Right lobe of liver (tissue), 6 donors: ENCODE measurements at regions not wholly inside any gene's neighbourhood (a gene's known extent, or its start where the extent isn't known, plus 50 kb on each side); places are given as distances from the start of the nearest gene placed in this dataset.

ENCODE experiments used
- ATAC-seq, 4 donors: fragments of 200-7000 bp; cut with Tn5 transposase; one replicate each; pipeline ENCODE4 v1.9.1; 2020; ENCODE audit warnings: mild to moderate bottlenecking in 4 of 4, moderate library complexity in 4 of 4
- DNase-seq, 3 donors: peaks; one replicate each; pipeline ENCODE4 v3.0.0-alpha.2; 2020
- H3K27ac ChIP-seq, 3 donors: fragments of 200-600 bp; one replicate each; pipeline ENCODE4 v1.8.0; 2022
- H3K27me3 ChIP-seq, 2 donors: fragments of 200-600 bp; one replicate each; pipeline ENCODE4 v1.8.0; 2022
- H3K36me3 ChIP-seq, 4 donors: fragments of 200-600 bp; sonication (generic) in 1 of 4; one replicate each; pipeline versions ENCODE4 v1.5.1 to v1.8.0; 2017 to 2022; ENCODE audit warnings: control low read depth in 1 of 4
- H3K4me1 ChIP-seq, 4 donors: fragments of 200-600 bp; sonication (generic) in 1 of 4; one replicate each; pipeline versions ENCODE4 v1.5.1 to v1.8.0; 2017 to 2022; ENCODE audit warnings: control low read depth in 1 of 4
- H3K4me3 ChIP-seq, 3 donors: fragments of 200-600 bp; one replicate each; pipeline ENCODE4 v1.8.0; 2022
- H3K9me3 ChIP-seq, 4 donors: fragments of 200-600 bp; sonication (generic) in 1 of 4; one replicate each; pipeline versions ENCODE4 v1.5.1 to v1.8.0; 2017 to 2022; ENCODE audit warnings: control low read depth in 1 of 4
- CTCF ChIP-seq, 4 donors: fragments of 200-600 bp in 3 of 4; fragments of 450-650 bp in 1 of 4; IDR thresholded peaks; one replicate each; pipeline versions ENCODE4 v1.5.1 to v1.8.0; 2016 to 2022; ENCODE audit warnings: antibody characterized with exemption in 4 of 4, mild to moderate bottlenecking in 2 of 4
- POLR2A ChIP-seq: fragments of 450-650 bp; IDR thresholded peaks from one replicate; pipeline ENCODE4 v1.6.1; 2017; ENCODE audit warnings: antibody characterized with exemption, mild to moderate bottlenecking
- WGBS: methylation state at CpG from one replicate; pipeline ENCODE4 v1.1.6; 2018; ENCODE audit warnings: low coverage, low lambda C conversion rate; ENCODE audit not compliant: insufficient coverage; ENCODE audit errors: missing lambda C conversion rate; 5-methylcytosine and 5-hydroxymethylcytosine counted together
- intact Hi-C, 2 donors: fragments of 100-400 bp; cut with DNase I; formaldehyde crosslinking; loops; one replicate each; pipeline versions ENCODE4 v1.11.2 to v1.14.1; 2022
- donor health status: DM: no; HTN: yes; CAD: no.
- donor health status: DM: no; HTN: no; CAD: no.
- donor health status: DM: no; HTN: no; CAD: no.
- donor health status: DM: no; HTN: yes; CAD: no.
- donor health status: DM: no; HTN: yes; CAD: no.

GRCh38 chr10:4457597-4457996 lies 368.4 kb upstream of the AKR1E2 start:
- H3K27ac ChIP-seq = no peak overlapping the region
- no peak overlapping the region for H3K4me3 ChIP-seq
- H3K9me3 ChIP-seq = no peaks in the 10 kb centered on the region
- WGBS = 84% methylated on average over 5 of the region's 14 CpGs
- TF ChIP-seq POLR2A = no peak
- no peak for TF ChIP-seq CTCF (IDR thresholded peaks at IDR 0.05)
- intact Hi-C loops = no loop called here
- no peaks in the 10 kb centered on the region for H3K27me3 ChIP-seq
- H3K4me1 ChIP-seq = no peaks in the 10 kb centered on the region
- H3K36me3 ChIP-seq = no peaks in the 10 kb centered on the region
- ATAC-seq = no peak
- no peak for DNase-seq

- ATAC-seq (no peak), DNase-seq (no peak)
- TF ChIP-seq POLR2A (no peak), CTCF (IDR thresholded peaks at IDR 0.05) (no peak)
- Histone ChIP-seq H3K36me3 (no peaks in the 10 kb centered on the region), H3K27me3 (no peaks in the 10 kb centered on the region), H3K9me3 (no peaks in the 10 kb centered on the region), H3K4me1 (no peaks in the 10 kb centered on the region), H3K27ac (no peak overlapping the region), H3K4me3 (no peak overlapping the region)
- WGBS = 35% methylated on average over 1 of the region's 1 CpG
- intact Hi-C loops = no loop called here
Measured at GRCh38 chr10:4456776-4457175, 369.2 kb upstream of the AKR1E2 start.

GRCh38 chr10:4456279-4456678 lies 369.7 kb upstream of the AKR1E2 start:
- H3K27ac ChIP-seq = no peak overlapping the region
- no peaks in the 10 kb centered on the region for H3K4me1 ChIP-seq
- TF ChIP-seq CTCF (IDR thresholded peaks at IDR 0.05) = no peak
- no peak for TF ChIP-seq POLR2A
- H3K36me3 ChIP-seq = no peaks in the 10 kb centered on the region
- DNase-seq = no peak
- intact Hi-C loops = no loop called here
- H3K9me3 ChIP-seq = no peaks in the 10 kb centered on the region
- no peak for ATAC-seq
- H3K27me3 ChIP-seq = no peaks in the 10 kb centered on the region
- 63% methylated on average over 3 of the region's 3 CpGs for WGBS
- no peak overlapping the region for H3K4me3 ChIP-seq

GRCh38 chr10:4453950-4454349 lies 372.1 kb upstream of the AKR1E2 start:
- no peak overlapping the region for H3K27ac ChIP-seq
- intact Hi-C loops = no loop called here
- no peaks in the 10 kb centered on the region for H3K36me3 ChIP-seq
- TF ChIP-seq CTCF (IDR thresholded peaks at IDR 0.05) (no peak), POLR2A (no peak)
- H3K4me3 ChIP-seq = no peak overlapping the region
- H3K4me1 ChIP-seq = no peaks in the 10 kb centered on the region
- H3K27me3 ChIP-seq = no peaks in the 10 kb centered on the region
- no peaks in the 10 kb centered on the region for H3K9me3 ChIP-seq
- ATAC-seq (no peak), DNase-seq (no peak)
- 19% methylated on average over 4 of the region's 5 CpGs for WGBS

- TF ChIP-seq CTCF (IDR thresholded peaks at IDR 0.05) (no peak), POLR2A (no peak)
- Histone ChIP-seq H3K27ac (no peak overlapping the region), H3K4me1 (no peaks in the 10 kb centered on the region), H3K36me3 (no peaks in the 10 kb centered on the region), H3K27me3 (no peaks in the 10 kb centered on the region), H3K4me3 (no peak overlapping the region), H3K9me3 (no peaks in the 10 kb centered on the region)
- DNase-seq (no peak), ATAC-seq (no peak)
- intact Hi-C loops = no loop called here
- WGBS = 51% methylated on average over 8 of the region's 8 CpGs
Measured at GRCh38 chr10:4453276-4453675, 372.7 kb upstream of the AKR1E2 start.
